ENCODE measurements at regions not wholly inside any gene's neighbourhood (a gene's known extent, or its start where the extent isn't known, plus 50 kb on each side); places are given as distances from the start of the nearest gene placed in this dataset.

- TF ChIP-seq POLR2A (IDR thresholded peaks at IDR 0.05) (no peak), CTCF (IDR thresholded peaks at IDR 0.05) (no peak), EP300 (IDR thresholded peaks at IDR 0.05) (no peak)
Observed at GRCh38 chr5:57598756-57599155, 116.1 kb upstream of the ACTBL2 start.
